ENCODE measurements at regions not wholly inside any gene's neighbourhood (a gene's known extent, or its start where the extent isn't known, plus 50 kb on each side); places are given as distances from the start of the nearest gene placed in this dataset.

- no peak overlapping the region for H3K4me2 ChIP-seq
- no peaks in the 10 kb centered on the region for H3F3A ChIP-seq (replicated peaks; ENCODE audit: insufficient read depth)
- no peaks in the 10 kb centered on the region for H3K27me3 ChIP-seq (ENCODE audit: insufficient read depth)
- H3K4me3 ChIP-seq (ENCODE audit: low read depth in 2 of 2, low read length in 1 of 2) = no peak overlapping the region
- H3K9me2 ChIP-seq = no peaks in the 10 kb centered on the region
- no peak overlapping the region for H3K9ac ChIP-seq
- no peak for DNase-seq
- no peaks in the 10 kb centered on the region for H3K79me2 ChIP-seq (ENCODE audit: insufficient read depth)
- ChIA-PET POLR2A (no interaction called here), CTCF (no interaction called here)
- no peaks in the 10 kb centered on the region for H4K20me1 ChIP-seq (ENCODE audit: insufficient read depth)
- H3K9me3 ChIP-seq = 0 out of 2 replicates have a peak, but pooled peaks cover 7% of the 10 kb centered on the region
- 10% methylated on average over 3 of the region's 3 CpGs for WGBS (ENCODE audit: low lambda C conversion rate)
- H3K27ac ChIP-seq (ENCODE audit: low read depth in 2 of 2, low read length in 1 of 2) = no peak overlapping the region
- H3K36me3 ChIP-seq (replicated peaks in 1 of 2; ENCODE audit: control insufficient read depth in 1 of 2, insufficient read depth in 2 of 2, low read length in 1 of 2) = no peaks in the 10 kb centered on the region
- no peak overlapping the region for H2AFZ ChIP-seq (ENCODE audit: low read depth)
- no peaks in the 10 kb centered on the region for H3K4me1 ChIP-seq (ENCODE audit: control insufficient read depth in 1 of 2, insufficient read depth in 2 of 2, low read depth in 1 of 2, low read length in 1 of 2)
- TF ChIP-seq FOXJ3 (CRISPR knock-in tag; IDR thresholded peaks at IDR 0.05) (no peak), PBX3 (IDR thresholded peaks at IDR 0.05) (no peak), TEAD4 (IDR thresholded peaks at IDR 0.05; ENCODE audit: borderline replicate concordance, insufficient read depth) (no peak)
Measured at GRCh38 chr15:44879066-44879465, 77.4 kb upstream of the TERB2 start.

- POLR2A ChIA-PET = no interaction called here
- H3K9me2 ChIP-seq = no peaks in the 10 kb centered on the region
Measured at GRCh38 chr15:44882499-44882968, 74.0 kb upstream of the TERB2 start.

More at GRCh38 chr15:44882499-44882968, 74.0 kb upstream of the TERB2 start:
- H3K27ac ChIP-seq (ENCODE audit: low read depth in 2 of 2, low read length in 1 of 2) = no peak overlapping the region
- no peak for DNase-seq
- 26% methylated on average over 5 of the region's 5 CpGs for WGBS (ENCODE audit: low lambda C conversion rate)
- no peaks in the 10 kb centered on the region for H3K4me1 ChIP-seq (ENCODE audit: control insufficient read depth in 1 of 2, insufficient read depth in 2 of 2, low read depth in 1 of 2, low read length in 1 of 2)
- H4K20me1 ChIP-seq (ENCODE audit: insufficient read depth) = no peaks in the 10 kb centered on the region
- H3K79me2 ChIP-seq (ENCODE audit: insufficient read depth) = no peaks in the 10 kb centered on the region
- H3K9me3 ChIP-seq = no peaks in the 10 kb centered on the region
- H3K36me3 ChIP-seq (replicated peaks in 1 of 2; ENCODE audit: control insufficient read depth in 1 of 2, insufficient read depth in 2 of 2, low read length in 1 of 2) = no peaks in the 10 kb centered on the region
- H3K9ac ChIP-seq = no peak overlapping the region
- TF ChIP-seq JUND (IDR thresholded peaks at IDR 0.05) = no peak
- no peak for TF ChIP-seq FOXM1 (IDR thresholded peaks at IDR 0.05; ENCODE audit: low read depth)
- no peak for TF ChIP-seq RXRA (IDR thresholded peaks at IDR 0.05; ENCODE audit: borderline replicate concordance, low read depth)
- no peak for TF ChIP-seq PBX3 (IDR thresholded peaks at IDR 0.05)
- TF ChIP-seq REST (IDR thresholded peaks at IDR 0.05; ENCODE audit: low read depth, low read length) = no peak
- TF ChIP-seq CTCF (IDR thresholded peaks at IDR 0.05) = no peak
- no peak for TF ChIP-seq TAF1 (IDR thresholded peaks at IDR 0.05; ENCODE audit: borderline replicate concordance, low read depth, low read length)
- TF ChIP-seq SIN3A (IDR thresholded peaks at IDR 0.05; ENCODE audit: borderline replicate concordance, low read depth, low read length) = no peak
- TF ChIP-seq GATA2 (CRISPR knock-in tag; IDR thresholded peaks at IDR 0.05) = no peak
- TF ChIP-seq RCOR1 (IDR thresholded peaks at IDR 0.05; ENCODE audit: low read length) = no peak
- TF ChIP-seq SMC3 (IDR thresholded peaks at IDR 0.05; ENCODE audit: low read depth, low read length) = no peak
- no peak for TF ChIP-seq RAD21 (IDR thresholded peaks at IDR 0.05; ENCODE audit: low read length)
- TF ChIP-seq MEF2A (IDR thresholded peaks at IDR 0.05; ENCODE audit: borderline replicate concordance, low read depth) = no peak
- TF ChIP-seq RFX5 (IDR thresholded peaks at IDR 0.05; ENCODE audit: low read length) = no peak
- TF ChIP-seq TCF12 (IDR thresholded peaks at IDR 0.05) = no peak
- no peak for TF ChIP-seq NFIC (IDR thresholded peaks at IDR 0.05; ENCODE audit: borderline replicate concordance)
- TF ChIP-seq ELF1 (IDR thresholded peaks at IDR 0.05) = no peak
- no peak overlapping the region for H3K4me3 ChIP-seq (ENCODE audit: low read depth in 2 of 2, low read length in 1 of 2)
- H3F3A ChIP-seq (replicated peaks; ENCODE audit: insufficient read depth) = no peaks in the 10 kb centered on the region
- no peak overlapping the region for H3K4me2 ChIP-seq
- CTCF ChIA-PET = no interaction called here
- H2AFZ ChIP-seq (ENCODE audit: low read depth) = no peak overlapping the region
- no peaks in the 10 kb centered on the region for H3K27me3 ChIP-seq (ENCODE audit: insufficient read depth)
